CD14-positive monocyte (primary cell): ENCODE measurements at regions not wholly inside any gene's neighbourhood (a gene's known extent, or its start where the extent isn't known, plus 50 kb on each side); places are given as distances from the start of the nearest gene placed in this dataset.

Experiments used
- DNase-seq, 3 donors: peaks; one replicate each; pipeline ENCODE4 v3.0.0-alpha.2; 2011 to 2022
- H2AFZ ChIP-seq: 2 replicates; pipeline ENCODE4 v1.6.0; 2012; ENCODE audit warnings: mild to moderate bottlenecking, low read depth, low read length, inconsistent platforms; ENCODE audit not compliant: insufficient read depth, poor library complexity, severe bottlenecking
- H3K27ac ChIP-seq, 2 donors: 1 replicate in 1 of 2; 2 replicates in 1 of 2; pipeline ENCODE4 v1.5.1; 2012 to 2013; ENCODE audit warnings: low read length in 2 of 2, control low read depth in 1 of 2, inconsistent platforms in 1 of 2, low read depth in 1 of 2, mild to moderate bottlenecking in 1 of 2
- H3K27me3 ChIP-seq, 2 donors: one replicate each; pipeline versions ENCODE4 v1.6.0 to v1.6.1; 2011 to 2013; ENCODE audit warnings: low read length in 2 of 2; ENCODE audit not compliant: control insufficient read depth in 2 of 2, insufficient read depth in 2 of 2
- H3K36me3 ChIP-seq, 2 donors: replicated peaks in 1 of 2; 1 replicate in 1 of 2; 2 replicates in 1 of 2; pipeline versions ENCODE4 v1.5.1 to v1.6.1; 2012 to 2013; ENCODE audit warnings: low read length in 2 of 2, control low read depth in 1 of 2, inconsistent platforms in 1 of 2, mild to moderate bottlenecking in 1 of 2; ENCODE audit not compliant: insufficient read depth in 2 of 2, control insufficient read depth in 1 of 2
- H3K4me1 ChIP-seq, 2 donors: 1 replicate in 1 of 2; 2 replicates in 1 of 2; pipeline versions ENCODE4 v1.5.1 to v1.6.1; 2012 to 2013; ENCODE audit warnings: low read length in 2 of 2, control low read depth in 1 of 2, inconsistent platforms in 1 of 2, mild to moderate bottlenecking in 1 of 2, moderate library complexity in 1 of 2; ENCODE audit not compliant: insufficient read depth in 2 of 2, control insufficient read depth in 1 of 2
- H3K4me2 ChIP-seq: replicated peaks from 2 replicates; pipeline ENCODE3; 2012; ENCODE audit warnings: low read length, moderate library complexity, mild to moderate bottlenecking; ENCODE audit not compliant: poor library complexity, severe bottlenecking; ENCODE audit errors: extremely low read depth
- H3K4me3 ChIP-seq, 3 experiments: fragments of 200-600 bp in 1 of 3; sonication (generic) in 1 of 3; replicated peaks in 1 of 3; 1 replicate in 2 of 3; 2 replicates in 1 of 3; pipeline ENCODE4 v1.5.1; 2011 to 2013; ENCODE audit warnings: low read length in 3 of 3, mild to moderate bottlenecking in 3 of 3, control low read depth in 2 of 3, low read depth in 2 of 3, inconsistent platforms in 1 of 3, moderate library complexity in 1 of 3
- H3K79me2 ChIP-seq: 2 replicates; pipeline ENCODE4 v1.6.0; 2012; ENCODE audit warnings: mild to moderate bottlenecking, control low read depth, inconsistent platforms, low read length, moderate library complexity; ENCODE audit not compliant: insufficient read depth
- H3K9ac ChIP-seq: 2 replicates; pipeline ENCODE4 v1.6.0; 2017; ENCODE audit warnings: low read length, mild to moderate bottlenecking; ENCODE audit not compliant: insufficient read depth, poor library complexity, severe bottlenecking
- H3K9me3 ChIP-seq, 2 donors: replicated peaks in 1 of 2; 1 replicate in 1 of 2; 2 replicates in 1 of 2; pipeline versions ENCODE4 v1.5.1 to v1.6.1; 2012 to 2013; ENCODE audit warnings: low read length in 2 of 2, control low read depth in 1 of 2; ENCODE audit not compliant: control insufficient read depth in 1 of 2, insufficient read depth in 1 of 2
- H4K20me1 ChIP-seq: 2 replicates; pipeline ENCODE4 v1.6.0; 2012; ENCODE audit warnings: mild to moderate bottlenecking, low read length, control low read depth, moderate library complexity; ENCODE audit not compliant: insufficient read depth
- H3K27ac Mint-ChIP-seq, 7 donors: one replicate each; pipeline ENCODE4 v1.8.0; 2020; ENCODE audit warnings: mild to moderate bottlenecking in 7 of 7, mixed read lengths in 7 of 7, moderate library complexity in 6 of 7, inconsistent platforms in 2 of 7
- H3K27me3 Mint-ChIP-seq, 3 donors: one replicate each; pipeline ENCODE4 v1.8.0; 2021 to 2022; ENCODE audit warnings: low read depth in 3 of 3, mild to moderate bottlenecking in 3 of 3, mixed read lengths in 3 of 3, moderate library complexity in 3 of 3, inconsistent platforms in 1 of 3
- H3K36me3 Mint-ChIP-seq, 2 donors: one replicate each; pipeline ENCODE4 v1.8.0; 2020; ENCODE audit warnings: mixed read lengths in 2 of 2, inconsistent platforms in 1 of 2, mild to moderate bottlenecking in 1 of 2
- H3K4me1 Mint-ChIP-seq: one replicate; pipeline ENCODE4 v1.8.0; 2020; ENCODE audit warnings: mild to moderate bottlenecking, mixed read lengths
- H3K4me3 Mint-ChIP-seq, 2 donors: one replicate each; pipeline ENCODE4 v1.8.0; 2020; ENCODE audit warnings: mild to moderate bottlenecking in 2 of 2, mixed read lengths in 2 of 2, moderate library complexity in 1 of 2
- H3K9me3 Mint-ChIP-seq, 7 donors: one replicate each; pipeline ENCODE4 v1.8.0; 2020 to 2022; ENCODE audit warnings: mixed read lengths in 7 of 7, mild to moderate bottlenecking in 6 of 7, moderate library complexity in 6 of 7, inconsistent platforms in 2 of 7
- CTCF ChIP-seq: fragments of 200-600 bp; IDR thresholded peaks from one replicate; pipeline ENCODE4 v1.8.0; 2022; ENCODE audit warnings: antibody characterized with exemption, mild to moderate bottlenecking
- WGBS: methylation state at CpG from one replicate; pipeline ENCODE4 v1.1.5; 2013; ENCODE audit warnings: missing lambda C conversion rate; ENCODE audit not compliant: insufficient coverage; 5-methylcytosine and 5-hydroxymethylcytosine counted together
- intact Hi-C, 2 donors: fragments of 100-400 bp; cut with micrococcal nuclease; formaldehyde crosslinking; loops; one replicate each; pipeline versions ENCODE4 v1.15.0 to v1.15.1; 2023

GRCh38 chr6:140548366-140548765 lies 1173.9 kb upstream of the CITED2 start:
- Histone ChIP-seq H4K20me1 (no peaks in the 10 kb centered on the region), H2AFZ (no peak overlapping the region), H3K27ac (no peak overlapping the region), H3K4me2 (no peak overlapping the region), H3K36me3 (no peaks in the 10 kb centered on the region), H3K4me1 (no peaks in the 10 kb centered on the region), H3K9ac (no peak overlapping the region), H3K27me3 (no peaks in the 10 kb centered on the region), H3K4me3 (no peak overlapping the region), H3K9me3 (no peaks in the 10 kb centered on the region), H3K79me2 (no peaks in the 10 kb centered on the region)
- intact Hi-C loops: no loop called here
- no peak for TF ChIP-seq CTCF
- Mint-ChIP-seq H3K4me1 (no peaks in the 10 kb centered on the region), H3K27me3 (no peaks in the 10 kb centered on the region), H3K27ac (no peak overlapping the region), H3K4me3 (no peak overlapping the region), H3K36me3 (no peaks in the 10 kb centered on the region), H3K9me3 (peaks cover 0 to 10% (median 6%) of the 10 kb centered on the region in 7 donors)
- no peak for DNase-seq
- no CpG with 5 or more reads among the region's 1 CpG for WGBS

DNA sequence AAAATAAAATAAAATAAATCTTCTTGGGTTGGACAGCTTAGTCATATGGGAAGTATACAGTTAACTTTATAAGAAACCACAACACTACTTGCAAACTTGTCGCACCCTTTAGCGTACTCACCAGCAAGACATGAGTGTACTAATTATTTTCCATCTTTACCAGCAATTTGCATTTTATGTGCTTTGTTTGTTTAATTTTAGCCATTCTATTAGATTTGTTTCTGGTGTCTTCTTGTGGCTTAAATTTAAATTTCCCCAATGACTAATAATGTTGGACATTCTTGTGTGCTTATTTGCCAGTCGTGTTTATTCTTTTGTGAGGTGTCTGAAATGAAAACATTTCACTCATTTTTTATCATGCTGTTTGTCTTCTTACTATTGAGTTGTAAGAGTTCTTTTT lies 1172.2 kb upstream of the CITED2 start:
- no peaks in the 10 kb centered on the region for H3K79me2 ChIP-seq
- no peak for TF ChIP-seq CTCF
- Mint-ChIP-seq H3K36me3 (no peaks in the 10 kb centered on the region), H3K4me3 (no peak overlapping the region), H3K9me3 (peaks cover 0 to 8% (median 4%) of the 10 kb centered on the region in 7 donors), H3K27me3 (peaks cover 0 to 2% (median 0%) of the 10 kb centered on the region in 3 donors), H3K27ac (no peak overlapping the region), H3K4me1 (no peaks in the 10 kb centered on the region)
- H3K4me2 ChIP-seq: no peak overlapping the region
- no peak overlapping the region for H3K4me3 ChIP-seq
- no peak overlapping the region for H3K27ac ChIP-seq
- no peaks in the 10 kb centered on the region for H3K27me3 ChIP-seq
- no peak overlapping the region for H2AFZ ChIP-seq
- DNase-seq: no peak
- intact Hi-C loops: no loop called here
- no CpG with 5 or more reads among the region's 3 CpGs for WGBS
- H3K4me1 ChIP-seq: no peaks in the 10 kb centered on the region
- H3K9me3 ChIP-seq: no peaks in the 10 kb centered on the region
- no peaks in the 10 kb centered on the region for H3K36me3 ChIP-seq
- H3K9ac ChIP-seq: no peak overlapping the region
- no peaks in the 10 kb centered on the region for H4K20me1 ChIP-seq
